ENCODE measurements at regions not wholly inside any gene's neighbourhood (a gene's known extent, or its start where the extent isn't known, plus 50 kb on each side); places are given as distances from the start of the nearest gene placed in this dataset.

DNA sequence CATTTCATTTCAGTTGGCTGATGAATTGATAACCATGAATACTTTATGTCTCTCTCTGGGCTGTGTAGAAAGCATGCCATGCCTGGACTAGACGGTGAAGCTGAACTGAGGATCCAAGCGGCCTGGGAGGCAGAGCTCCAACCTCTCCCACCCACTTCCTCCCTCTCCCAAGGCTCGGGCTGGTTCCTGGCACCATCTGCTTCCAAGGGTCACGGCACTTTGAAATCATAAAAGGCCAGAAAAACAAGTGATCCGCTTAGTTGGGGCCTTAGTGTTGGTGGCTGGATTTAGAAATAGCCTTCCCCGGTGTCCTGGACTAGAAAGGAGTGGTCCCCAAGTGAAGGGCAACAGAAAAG lies 202.4 kb upstream of the PMEPA1 start:
- no peaks in the 10 kb centered on the region for H3K79me2 ChIP-seq (ENCODE audit: low read length)
- H3K27ac ChIP-seq (ENCODE audit: low read length): no peak overlapping the region
- H3K27me3 ChIP-seq (ENCODE audit: low read length): no peaks in the 10 kb centered on the region
- no peaks in the 10 kb centered on the region for H3K36me3 ChIP-seq (ENCODE audit: insufficient read depth, low read length)
- H3K4me3 ChIP-seq (ENCODE audit: low read length): no peak overlapping the region
- no peaks in the 10 kb centered on the region for H3K9me2 ChIP-seq (replicated peaks; ENCODE audit: insufficient read depth, low read length)
- H4K20me1 ChIP-seq (ENCODE audit: insufficient read depth, low read depth, low read length): no peaks in the 10 kb centered on the region; the same call in 1 of the 2 replicates
- H3K4me1 ChIP-seq (ENCODE audit: low read length): peaks cover 18% of the 10 kb centered on the region
- no peak overlapping the region for H3K4me2 ChIP-seq (ENCODE audit: low read depth, low read length, poor library complexity, severe bottlenecking)
- no peak overlapping the region for H2AFZ ChIP-seq (ENCODE audit: low read length)
- DNase-seq: no peak
- no peaks in the 10 kb centered on the region for H3K9me3 ChIP-seq (ENCODE audit: low read length)
- no peak overlapping the region for H3K9ac ChIP-seq (ENCODE audit: low read length)

DNA sequence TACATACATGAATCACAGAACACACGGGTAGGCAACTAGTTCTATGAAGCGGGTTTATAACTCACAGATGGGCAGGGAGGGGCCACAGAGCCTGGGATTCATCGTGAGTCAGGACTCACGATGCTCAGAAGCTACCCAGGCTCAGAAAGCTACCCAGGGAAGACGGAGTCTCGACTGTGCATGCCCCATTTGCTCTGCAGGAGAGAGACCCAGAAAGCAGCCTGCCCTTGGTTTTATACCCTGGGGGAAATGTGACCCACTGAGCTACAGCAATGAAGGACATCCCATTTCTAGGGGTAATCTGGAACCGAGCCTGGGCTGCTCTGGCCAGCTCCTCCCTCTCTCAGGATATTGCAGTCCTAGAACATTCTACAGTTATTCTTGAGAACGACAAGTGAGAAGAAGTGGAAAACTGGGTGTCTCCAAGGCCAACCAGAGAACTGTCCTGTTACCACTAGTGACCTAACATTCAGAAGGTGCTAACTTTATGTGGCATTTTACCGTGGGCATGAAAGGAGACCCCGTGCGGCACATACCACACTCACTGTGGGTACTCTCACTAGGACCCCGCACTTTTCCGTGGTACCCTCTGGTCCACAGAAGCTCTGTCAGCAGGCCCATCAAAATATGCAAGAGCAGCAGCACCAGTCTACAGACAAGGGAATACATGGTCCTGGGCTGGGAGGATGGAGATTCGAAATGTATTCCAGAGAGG lies 201.9 kb upstream of the PMEPA1 start:
- Histone ChIP-seq H3K9ac (ENCODE audit: low read length) (no peak overlapping the region), H3K4me3 (ENCODE audit: low read length) (no peak overlapping the region), H3K79me2 (ENCODE audit: low read length) (no peaks in the 10 kb centered on the region), H3K4me1 (ENCODE audit: low read length) (peaks cover 21% of the 10 kb centered on the region), H3K9me3 (ENCODE audit: low read length) (no peaks in the 10 kb centered on the region), H3K27me3 (ENCODE audit: low read length) (no peaks in the 10 kb centered on the region), H3K27ac (ENCODE audit: low read length) (no peak overlapping the region), H3K9me2 (replicated peaks; ENCODE audit: insufficient read depth, low read length) (no peaks in the 10 kb centered on the region), H3K36me3 (ENCODE audit: insufficient read depth, low read length) (no peaks in the 10 kb centered on the region), H3K4me2 (ENCODE audit: low read depth, low read length, poor library complexity, severe bottlenecking) (no peak overlapping the region), H2AFZ (ENCODE audit: low read length) (no peak overlapping the region), H4K20me1 (ENCODE audit: insufficient read depth, low read depth, low read length) (no peaks in the 10 kb centered on the region; the same call in 1 of the 2 replicates)
- no peak for DNase-seq

DNA sequence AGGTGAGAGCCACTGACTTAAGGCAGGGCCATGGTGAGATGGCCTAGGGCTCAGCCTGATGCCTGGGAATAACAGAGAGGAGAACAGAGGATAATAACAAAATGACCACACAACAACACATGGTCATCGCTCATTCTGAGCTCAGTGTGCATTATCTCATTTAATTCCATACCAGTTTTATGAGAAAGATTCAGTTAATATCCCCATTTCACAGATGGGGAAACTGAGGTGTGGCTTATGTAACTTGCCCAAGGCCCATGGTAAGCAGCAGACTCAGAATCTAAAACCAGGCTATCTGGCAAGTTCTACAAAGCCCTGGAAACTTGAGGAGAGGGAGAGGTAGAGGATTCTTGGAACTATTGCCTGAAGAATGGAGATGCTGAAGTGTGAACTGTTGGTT lies 200.9 kb upstream of the PMEPA1 start:
- Histone ChIP-seq H2AFZ (ENCODE audit: low read length) (no peak overlapping the region), H3K4me2 (ENCODE audit: low read depth, low read length, poor library complexity, severe bottlenecking) (no peak overlapping the region), H3K27me3 (ENCODE audit: low read length) (no peaks in the 10 kb centered on the region), H3K9me3 (ENCODE audit: low read length) (no peaks in the 10 kb centered on the region), H3K4me3 (ENCODE audit: low read length) (no peak overlapping the region), H3K36me3 (ENCODE audit: insufficient read depth, low read length) (no peaks in the 10 kb centered on the region), H3K4me1 (ENCODE audit: low read length) (peaks cover 21% of the 10 kb centered on the region), H3K9me2 (replicated peaks; ENCODE audit: insufficient read depth, low read length) (no peaks in the 10 kb centered on the region), H3K9ac (ENCODE audit: low read length) (no peak overlapping the region), H4K20me1 (ENCODE audit: insufficient read depth, low read depth, low read length) (no peaks in the 10 kb centered on the region; the same call in 1 of the 2 replicates), H3K79me2 (ENCODE audit: low read length) (no peaks in the 10 kb centered on the region), H3K27ac (ENCODE audit: low read length) (no peak overlapping the region)
- no peak for DNase-seq

DNA sequence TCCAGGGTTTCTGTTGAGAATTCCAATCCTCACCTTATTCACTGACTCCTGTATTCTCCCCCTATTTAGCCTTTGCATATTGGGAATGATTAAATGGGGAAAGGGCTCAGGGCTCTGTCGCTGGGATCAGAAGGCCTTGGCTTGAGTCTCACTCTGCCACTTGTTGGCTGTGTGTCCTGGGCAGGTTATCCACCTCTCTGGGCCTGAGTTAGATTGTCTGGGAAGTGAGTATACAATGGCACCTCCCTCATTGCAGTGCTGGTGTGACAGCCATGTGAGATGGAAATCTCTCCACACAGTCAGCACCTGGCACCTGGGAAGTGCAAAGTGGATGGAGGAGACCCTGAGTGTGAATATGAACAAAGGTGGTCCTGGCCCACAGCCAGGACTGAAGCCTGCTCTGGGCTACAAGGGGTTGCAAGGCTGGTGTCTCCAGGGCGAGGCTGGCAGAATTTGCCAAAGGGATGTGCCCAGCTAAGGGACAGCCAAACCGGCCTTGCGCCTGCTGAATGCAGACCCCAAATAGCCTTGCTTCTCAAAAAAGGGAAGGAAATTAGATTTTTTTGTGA lies 200.0 kb upstream of the PMEPA1 start:
- Histone ChIP-seq H3K36me3 (ENCODE audit: insufficient read depth, low read length) (no peaks in the 10 kb centered on the region), H3K9me2 (replicated peaks; ENCODE audit: insufficient read depth, low read length) (no peaks in the 10 kb centered on the region), H2AFZ (ENCODE audit: low read length) (no peak overlapping the region), H3K27ac (ENCODE audit: low read length) (no peak overlapping the region), H3K4me3 (ENCODE audit: low read length) (no peak overlapping the region), H3K27me3 (ENCODE audit: low read length) (no peaks in the 10 kb centered on the region; the same call in 1 of the 2 replicates), H3K4me1 (ENCODE audit: low read length) (peaks cover 21% of the 10 kb centered on the region), H3K9me3 (ENCODE audit: low read length) (no peaks in the 10 kb centered on the region), H3K79me2 (ENCODE audit: low read length) (no peaks in the 10 kb centered on the region), H3K9ac (ENCODE audit: low read length) (no peak overlapping the region), H4K20me1 (ENCODE audit: insufficient read depth, low read depth, low read length) (no peaks in the 10 kb centered on the region; the same call in 1 of the 2 replicates), H3K4me2 (ENCODE audit: low read depth, low read length, poor library complexity, severe bottlenecking) (no peak overlapping the region)
- no peak for DNase-seq

DNA sequence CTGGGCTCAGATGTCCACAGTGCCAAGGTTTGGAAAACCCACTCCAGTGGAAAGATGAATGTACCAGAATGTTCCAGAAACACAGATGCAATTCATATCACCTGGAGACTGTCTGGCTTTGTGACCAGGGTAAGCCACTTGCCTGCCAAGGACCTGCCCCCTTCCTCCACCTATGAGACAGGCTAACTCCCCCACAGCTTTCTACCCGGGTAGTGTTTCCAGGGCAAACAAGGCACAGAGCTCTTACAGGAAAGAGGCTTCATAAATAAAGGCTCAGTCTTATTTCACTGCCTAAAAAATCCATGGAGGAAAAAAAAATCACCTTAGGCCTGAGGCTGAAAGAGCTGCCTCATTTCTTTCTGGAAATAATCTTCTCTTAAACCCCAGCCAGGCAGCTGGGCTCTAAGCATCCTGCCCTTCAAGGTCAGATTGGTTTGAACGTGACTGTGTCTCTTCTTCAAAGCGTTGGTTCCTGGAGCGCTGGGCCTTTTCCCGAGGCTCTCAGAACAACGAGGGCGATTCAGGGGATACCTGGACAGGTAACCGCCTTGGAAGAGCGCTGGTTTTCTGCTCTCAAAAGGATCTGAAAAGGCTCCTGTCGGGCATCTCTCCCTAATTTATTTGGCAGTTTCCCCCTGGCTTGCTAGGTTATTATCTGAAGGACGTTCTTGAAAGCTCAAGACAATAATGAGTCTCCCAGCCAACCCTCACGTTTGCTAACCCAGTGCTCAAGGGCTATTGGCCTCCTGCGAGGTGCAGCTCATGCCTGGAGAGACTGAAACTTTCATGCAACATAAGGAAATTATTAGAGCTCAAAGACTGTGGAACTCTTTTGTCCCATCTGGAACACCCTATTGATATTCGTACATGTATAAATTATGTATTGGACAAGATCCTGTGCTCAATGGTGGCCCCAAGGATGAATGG lies 199.2 kb upstream of the PMEPA1 start:
- Histone ChIP-seq H3K4me3 (ENCODE audit: low read length) (no peak overlapping the region), H3K4me2 (ENCODE audit: low read depth, low read length, poor library complexity, severe bottlenecking) (no peak overlapping the region), H3K4me1 (ENCODE audit: low read length) (peaks cover 27% of the 10 kb centered on the region), H3K27ac (ENCODE audit: low read length) (no peak overlapping the region), H2AFZ (ENCODE audit: low read length) (no peak overlapping the region), H3K36me3 (ENCODE audit: insufficient read depth, low read length) (no peaks in the 10 kb centered on the region), H3K9me2 (replicated peaks; ENCODE audit: insufficient read depth, low read length) (no peaks in the 10 kb centered on the region), H3K9me3 (ENCODE audit: low read length) (no peaks in the 10 kb centered on the region), H3K79me2 (ENCODE audit: low read length) (no peaks in the 10 kb centered on the region), H3K27me3 (ENCODE audit: low read length) (no peaks in the 10 kb centered on the region; the same call in 1 of the 2 replicates), H3K9ac (ENCODE audit: low read length) (no peak overlapping the region), H4K20me1 (ENCODE audit: insufficient read depth, low read depth, low read length) (no peaks in the 10 kb centered on the region; the same call in 1 of the 2 replicates)
- no peak for DNase-seq

DNA sequence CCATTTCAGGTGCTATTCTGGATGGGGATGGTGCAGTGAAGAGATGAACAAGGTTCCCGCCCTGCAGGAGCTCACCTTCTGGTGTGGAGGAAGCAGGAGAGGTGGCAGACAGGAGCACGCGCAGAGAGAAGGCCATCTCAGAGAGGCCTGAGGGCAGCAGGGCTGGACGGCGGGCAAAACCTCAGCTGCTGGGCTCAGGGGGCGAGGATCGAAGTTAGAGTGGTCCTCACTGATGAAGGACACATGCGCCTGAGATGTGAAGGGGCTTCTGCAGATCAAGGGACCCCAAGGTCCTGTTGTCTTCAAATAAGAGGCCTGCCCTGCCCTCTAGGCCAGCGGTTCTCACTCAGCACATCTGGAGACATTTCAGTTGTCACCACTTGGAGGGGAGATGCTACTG lies 198.4 kb upstream of the PMEPA1 start:
- H3K9ac ChIP-seq (ENCODE audit: low read length): no peak overlapping the region
- no peaks in the 10 kb centered on the region for H3K79me2 ChIP-seq (ENCODE audit: low read length)
- H3K9me2 ChIP-seq (replicated peaks; ENCODE audit: insufficient read depth, low read length): no peaks in the 10 kb centered on the region
- no peak for DNase-seq
- H3K27me3 ChIP-seq (ENCODE audit: low read length): no peaks in the 10 kb centered on the region; the same call in 1 of the 2 replicates
- no peak overlapping the region for H3K4me3 ChIP-seq (ENCODE audit: low read length)
- peaks cover 27% of the 10 kb centered on the region for H3K4me1 ChIP-seq (ENCODE audit: low read length)
- no peak overlapping the region for H3K27ac ChIP-seq (ENCODE audit: low read length)
- H3K36me3 ChIP-seq (ENCODE audit: insufficient read depth, low read length): no peaks in the 10 kb centered on the region
- H2AFZ ChIP-seq (ENCODE audit: low read length): no peak overlapping the region
- H4K20me1 ChIP-seq (ENCODE audit: insufficient read depth, low read depth, low read length): no peaks in the 10 kb centered on the region; the same call in 1 of the 2 replicates
- H3K4me2 ChIP-seq (ENCODE audit: low read depth, low read length, poor library complexity, severe bottlenecking): no peak overlapping the region
- no peaks in the 10 kb centered on the region for H3K9me3 ChIP-seq (ENCODE audit: low read length)

DNA sequence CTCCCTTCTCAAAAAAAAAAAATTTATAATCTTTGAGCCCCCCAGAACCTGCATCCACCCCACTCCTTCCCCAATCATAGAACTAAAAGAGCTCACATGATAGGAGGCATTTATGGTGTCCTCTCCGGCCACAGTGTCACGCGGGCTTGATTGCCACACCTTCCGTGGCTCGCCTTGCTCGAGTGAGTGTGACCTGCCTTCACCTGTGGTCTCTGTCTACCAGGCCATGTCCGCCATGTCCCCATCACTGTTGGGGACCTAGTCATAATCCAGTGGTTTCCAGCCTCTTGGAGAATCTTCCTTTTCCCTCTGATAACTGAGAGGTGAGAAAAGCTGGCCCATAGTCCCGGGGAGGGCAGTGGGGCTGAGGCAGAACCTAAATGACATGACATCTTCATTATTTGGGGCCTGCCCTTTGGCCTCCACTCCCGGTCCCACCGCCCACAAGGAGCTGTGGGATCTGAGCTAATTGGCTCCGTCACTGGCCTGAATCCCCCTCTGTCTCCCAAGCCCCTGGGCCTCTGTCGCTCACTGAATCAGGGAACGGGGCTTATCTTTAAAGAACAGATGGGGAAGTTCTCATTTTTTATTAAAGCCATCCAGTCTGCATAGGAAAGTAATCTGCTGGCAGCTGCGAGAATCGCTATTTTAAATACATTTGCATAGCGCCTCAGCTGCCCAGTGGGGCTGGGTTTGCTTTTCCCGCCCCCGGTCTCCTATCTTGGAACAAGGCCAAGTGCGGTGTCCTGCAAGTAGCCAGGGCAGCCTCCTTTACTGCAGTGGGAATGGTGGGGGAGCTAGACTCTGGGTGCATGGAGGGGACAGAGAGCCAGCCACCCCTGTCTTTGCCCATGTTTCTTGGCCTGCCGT lies 197.6 kb upstream of the PMEPA1 start:
- H3K36me3 ChIP-seq (ENCODE audit: insufficient read depth, low read length): no peaks in the 10 kb centered on the region
- no peaks in the 10 kb centered on the region for H3K9me3 ChIP-seq (ENCODE audit: low read length)
- peak overlapping the region; percentile 37 for H3K4me2 ChIP-seq (ENCODE audit: low read depth, low read length, poor library complexity, severe bottlenecking)
- no peaks in the 10 kb centered on the region; the same call in 1 of the 2 replicates for H3K27me3 ChIP-seq (ENCODE audit: low read length)
- no peaks in the 10 kb centered on the region; the same call in 1 of the 2 replicates for H4K20me1 ChIP-seq (ENCODE audit: insufficient read depth, low read depth, low read length)
- H3K79me2 ChIP-seq (ENCODE audit: low read length): no peaks in the 10 kb centered on the region
- H3K4me1 ChIP-seq (ENCODE audit: low read length): peaks cover 27% of the 10 kb centered on the region
- no peak overlapping the region for H3K27ac ChIP-seq (ENCODE audit: low read length)
- H3K9me2 ChIP-seq (replicated peaks; ENCODE audit: insufficient read depth, low read length): no peaks in the 10 kb centered on the region
- H2AFZ ChIP-seq (ENCODE audit: low read length): no peak overlapping the region
- no peak overlapping the region for H3K4me3 ChIP-seq (ENCODE audit: low read length)
- no peak overlapping the region for H3K9ac ChIP-seq (ENCODE audit: low read length)
- DNase-seq: peak; percentile 56

All from Karpas-422 (cell line).